ENCODE measurements at regions not wholly inside any gene's neighbourhood (a gene's known extent, or its start where the extent isn't known, plus 50 kb on each side); places are given as distances from the start of the nearest gene placed in this dataset.

DNA sequence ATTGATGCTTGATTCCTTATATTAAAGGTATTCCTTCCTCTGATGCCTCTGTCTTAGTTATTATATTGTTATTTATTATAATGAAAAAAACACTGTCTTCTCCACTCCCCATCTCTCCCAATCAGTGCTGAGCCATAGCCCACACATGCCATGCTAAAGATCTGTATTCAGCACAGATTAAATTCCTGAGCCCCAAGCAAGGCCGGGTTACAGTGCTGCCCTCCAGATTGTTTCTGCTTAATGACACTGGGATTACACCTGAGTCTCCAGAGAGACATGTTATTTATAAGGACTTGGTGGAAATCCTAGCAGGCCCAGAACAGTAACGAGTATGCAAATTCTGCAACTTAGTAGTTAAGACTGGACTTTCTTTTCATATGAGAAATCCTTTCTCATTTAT is 305.9 kb upstream of the UMPS start:
- no peak overlapping the region for H2AFZ ChIP-seq (ENCODE audit: insufficient read depth, low read depth, low read length, poor library complexity, severe bottlenecking)
- H3K4me3 Mint-ChIP-seq = no peak overlapping the region
- intact Hi-C loops (cut with micrococcal nuclease) = no loop called here
- H3K4me3 ChIP-seq (replicated peaks in 1 of 3; ENCODE audit: low read depth in 2 of 3, low read length in 3 of 3) = no peak overlapping the region
- no peak overlapping the region for H3K9ac ChIP-seq (ENCODE audit: insufficient read depth, low read length, poor library complexity, severe bottlenecking)
- H3K27ac Mint-ChIP-seq = no peak overlapping the region
- H3K9me3 Mint-ChIP-seq = no peaks in the 10 kb centered on the region
- no CpG with 5 or more reads among the region's 2 CpGs for WGBS (ENCODE audit: insufficient coverage)
- H3K4me1 ChIP-seq (ENCODE audit: control insufficient read depth in 1 of 2, insufficient read depth in 2 of 2, low read length in 2 of 2) = no peaks in the 10 kb centered on the region
- H3K27ac ChIP-seq (ENCODE audit: low read depth in 1 of 2, low read length in 2 of 2) = no peak overlapping the region
- peaks cover 0 to 5% (median 1%) of the 10 kb centered on the region in 3 donors for H3K27me3 Mint-ChIP-seq (ENCODE audit: low read depth in 3 of 3)
- H3K36me3 Mint-ChIP-seq = no peaks in the 10 kb centered on the region
- H3K79me2 ChIP-seq (ENCODE audit: insufficient read depth, low read length) = no peaks in the 10 kb centered on the region
- no peaks in the 10 kb centered on the region for H3K36me3 ChIP-seq (replicated peaks in 1 of 2; ENCODE audit: control insufficient read depth in 1 of 2, insufficient read depth in 2 of 2, low read length in 2 of 2)
- H3K4me1 Mint-ChIP-seq = no peaks in the 10 kb centered on the region
- DNase-seq = no peak
- no peaks in the 10 kb centered on the region for H3K27me3 ChIP-seq (ENCODE audit: control insufficient read depth in 2 of 2, insufficient read depth in 2 of 2, low read length in 2 of 2)
- TF ChIP-seq, protein P1, sequence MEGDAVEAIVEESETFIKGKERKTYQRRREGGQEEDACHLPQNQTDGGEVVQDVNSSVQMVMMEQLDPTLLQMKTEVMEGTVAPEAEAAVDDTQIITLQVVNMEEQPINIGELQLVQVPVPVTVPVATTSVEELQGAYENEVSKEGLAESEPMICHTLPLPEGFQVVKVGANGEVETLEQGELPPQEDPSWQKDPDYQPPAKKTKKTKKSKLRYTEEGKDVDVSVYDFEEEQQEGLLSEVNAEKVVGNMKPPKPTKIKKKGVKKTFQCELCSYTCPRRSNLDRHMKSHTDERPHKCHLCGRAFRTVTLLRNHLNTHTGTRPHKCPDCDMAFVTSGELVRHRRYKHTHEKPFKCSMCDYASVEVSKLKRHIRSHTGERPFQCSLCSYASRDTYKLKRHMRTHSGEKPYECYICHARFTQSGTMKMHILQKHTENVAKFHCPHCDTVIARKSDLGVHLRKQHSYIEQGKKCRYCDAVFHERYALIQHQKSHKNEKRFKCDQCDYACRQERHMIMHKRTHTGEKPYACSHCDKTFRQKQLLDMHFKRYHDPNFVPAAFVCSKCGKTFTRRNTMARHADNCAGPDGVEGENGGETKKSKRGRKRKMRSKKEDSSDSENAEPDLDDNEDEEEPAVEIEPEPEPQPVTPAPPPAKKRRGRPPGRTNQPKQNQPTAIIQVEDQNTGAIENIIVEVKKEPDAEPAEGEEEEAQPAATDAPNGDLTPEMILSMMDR (IDR thresholded peaks at IDR 0.05) = no peak
- H3K4me2 ChIP-seq (replicated peaks; ENCODE audit: extremely low read depth, low read length, poor library complexity, severe bottlenecking) = no peak overlapping the region
- H3K9me3 ChIP-seq (replicated peaks in 1 of 2; ENCODE audit: control insufficient read depth in 1 of 2, insufficient read depth in 1 of 2, low read length in 2 of 2) = no peaks in the 10 kb centered on the region
- H4K20me1 ChIP-seq (ENCODE audit: insufficient read depth, low read length) = no peaks in the 10 kb centered on the region

DNA sequence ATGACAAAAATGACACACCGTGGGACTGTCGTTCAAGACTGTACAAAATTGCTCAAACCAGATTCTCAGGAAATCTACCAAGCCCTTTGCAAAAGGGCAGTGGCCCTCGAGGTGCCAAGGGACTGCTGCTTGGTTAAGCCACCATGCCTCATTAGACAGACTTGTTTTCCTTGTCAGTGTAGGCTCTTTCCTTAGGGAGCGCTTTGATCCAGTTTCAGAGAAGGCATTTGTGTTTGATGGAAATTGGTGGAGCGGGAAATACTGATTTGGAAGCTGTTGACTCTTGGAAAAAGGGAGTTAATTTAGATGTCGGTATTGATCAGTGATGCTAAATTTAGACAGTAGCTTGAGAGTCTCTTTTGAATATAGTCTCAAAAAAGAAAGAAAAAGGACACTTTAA is 304.3 kb upstream of the UMPS start:
- Histone ChIP-seq H3K9ac (ENCODE audit: insufficient read depth, low read length, poor library complexity, severe bottlenecking) (no peak overlapping the region), H3K4me3 (replicated peaks in 1 of 3; ENCODE audit: low read depth in 2 of 3, low read length in 3 of 3) (no peak overlapping the region), H2AFZ (ENCODE audit: insufficient read depth, low read depth, low read length, poor library complexity, severe bottlenecking) (no peak overlapping the region), H3K27me3 (ENCODE audit: control insufficient read depth in 2 of 2, insufficient read depth in 2 of 2, low read length in 2 of 2) (no peaks in the 10 kb centered on the region), H3K36me3 (replicated peaks in 1 of 2; ENCODE audit: control insufficient read depth in 1 of 2, insufficient read depth in 2 of 2, low read length in 2 of 2) (no peaks in the 10 kb centered on the region), H3K4me2 (replicated peaks; ENCODE audit: extremely low read depth, low read length, poor library complexity, severe bottlenecking) (no peak overlapping the region), H3K9me3 (replicated peaks in 1 of 2; ENCODE audit: control insufficient read depth in 1 of 2, insufficient read depth in 1 of 2, low read length in 2 of 2) (no peaks in the 10 kb centered on the region), H4K20me1 (ENCODE audit: insufficient read depth, low read length) (no peaks in the 10 kb centered on the region), H3K79me2 (ENCODE audit: insufficient read depth, low read length) (no peaks in the 10 kb centered on the region), H3K4me1 (ENCODE audit: control insufficient read depth in 1 of 2, insufficient read depth in 2 of 2, low read length in 2 of 2) (no peaks in the 10 kb centered on the region), H3K27ac (ENCODE audit: low read depth in 1 of 2, low read length in 2 of 2) (no peak overlapping the region)
- TF ChIP-seq, protein P1 (IDR thresholded peaks at IDR 0.05) = no peak
- H3K4me1 Mint-ChIP-seq = peaks cover 1% of the 10 kb centered on the region
- intact Hi-C loops (cut with micrococcal nuclease) = no loop called here
- DNase-seq = no peak
- no peaks in the 10 kb centered on the region for H3K36me3 Mint-ChIP-seq
- H3K4me3 Mint-ChIP-seq = no peak overlapping the region
- H3K9me3 Mint-ChIP-seq = no peaks in the 10 kb centered on the region
- WGBS (ENCODE audit: insufficient coverage) = 100% methylated on average over 4 of the region's 6 CpGs
- H3K27ac Mint-ChIP-seq = no peak overlapping the region
- peaks cover 0 to 3% (median 1%) of the 10 kb centered on the region in 3 donors for H3K27me3 Mint-ChIP-seq (ENCODE audit: low read depth in 3 of 3)

Measured in CD14-positive monocyte (primary cell).